DMS79 (cell line): ENCODE measurements at regions not wholly inside any gene's neighbourhood (a gene's known extent, or its start where the extent isn't known, plus 50 kb on each side); places are given as distances from the start of the nearest gene placed in this dataset.
"Not testable (repeated sequence)": the region's sequence is repeated elsewhere in the genome, so short reads cannot be mapped to it uniquely, and the experiment has no call there.

Experiments
- DNase-seq: peaks from one replicate; lab custom pipeline; 2025; lab: John Stamatoyannopoulos, UW

GRCh38 chr1:60541831-60542532 is 468.4 kb upstream of the C1orf87 start:
- no peak for DNase-seq

GRCh38 chr1:60540141-60540540 is 466.6 kb upstream of the C1orf87 start:
- DNase-seq, result no peak

- no peak for DNase-seq
Observed at GRCh38 chr1:60535713-60536112, 462.1 kb upstream of the C1orf87 start.

- DNase-seq, result no peak
Observed at GRCh38 chr1:60527567-60527966, 454.0 kb upstream of the C1orf87 start.

GRCh38 chr1:60516996-60517395 is 443.4 kb upstream of the C1orf87 start:
- DNase-seq, result no peak

- DNase-seq, result no peak
Observed at GRCh38 chr1:60510162-60510561, 436.6 kb upstream of the C1orf87 start.

GRCh38 chr1:60504206-60504840 is 430.8 kb upstream of the C1orf87 start:
- DNase-seq, result no peak

GRCh38 chr1:60503266-60503925 is 429.8 kb upstream of the C1orf87 start:
- no peak for DNase-seq

- no peak for DNase-seq
Observed at GRCh38 chr1:60502506-60502905, 428.9 kb upstream of the C1orf87 start.

- not testable (repeated sequence) for DNase-seq
Observed at GRCh38 chr1:60489916-60490480, 416.4 kb upstream of the C1orf87 start.

- no peak for DNase-seq
Observed at GRCh38 chr1:60488847-60489246, 415.3 kb upstream of the C1orf87 start.

GRCh38 chr1:60487565-60488345 is 414.2 kb upstream of the C1orf87 start:
- DNase-seq, result no peak

GRCh38 chr1:60483509-60483908 is 409.9 kb upstream of the C1orf87 start:
- no peak for DNase-seq

- no peak for DNase-seq
Observed at GRCh38 chr1:60470246-60470645, 396.7 kb upstream of the C1orf87 start.

GRCh38 chr1:60463786-60464185 is 390.2 kb upstream of the C1orf87 start:
- no peak for DNase-seq

- no peak for DNase-seq
Observed at GRCh38 chr1:60463146-60463545, 389.6 kb upstream of the C1orf87 start.

- no peak for DNase-seq
Observed at GRCh38 chr1:60461925-60462595, 388.5 kb upstream of the C1orf87 start.

GRCh38 chr1:60458111-60458510 is 384.5 kb upstream of the C1orf87 start:
- no peak for DNase-seq

GRCh38 chr1:60449876-60450275 is 376.3 kb upstream of the C1orf87 start:
- DNase-seq, result no peak

GRCh38 chr1:60448850-60449249 is 375.3 kb upstream of the C1orf87 start:
- no peak for DNase-seq

GRCh38 chr1:60444680-60445079 is 371.1 kb upstream of the C1orf87 start:
- no peak for DNase-seq

GRCh38 chr1:60436186-60436585 is 362.6 kb upstream of the C1orf87 start:
- no peak for DNase-seq
